Astrocyte (in vitro differentiated cells and primary cell): ENCODE measurements at regions not wholly inside any gene's neighbourhood (a gene's known extent, or its start where the extent isn't known, plus 50 kb on each side); places are given as distances from the start of the nearest gene placed in this dataset.

ENCODE experiments used
- EZH2 ChIP-seq: IDR thresholded peaks from 2 replicates; pipeline ENCODE4 v1.6.1; 2012; ENCODE audit warnings: mild to moderate bottlenecking, low read length, inconsistent platforms; ENCODE audit not compliant: insufficient read depth
- TF ChIP-seq, protein P1 (sequence below): IDR thresholded peaks from 2 replicates; pipeline ENCODE4 v1.5.1; 2011; ENCODE audit warnings: low read depth, mild to moderate bottlenecking, inconsistent platforms, low read length, moderate library complexity; ENCODE audit not compliant: insufficient read depth

DNA sequence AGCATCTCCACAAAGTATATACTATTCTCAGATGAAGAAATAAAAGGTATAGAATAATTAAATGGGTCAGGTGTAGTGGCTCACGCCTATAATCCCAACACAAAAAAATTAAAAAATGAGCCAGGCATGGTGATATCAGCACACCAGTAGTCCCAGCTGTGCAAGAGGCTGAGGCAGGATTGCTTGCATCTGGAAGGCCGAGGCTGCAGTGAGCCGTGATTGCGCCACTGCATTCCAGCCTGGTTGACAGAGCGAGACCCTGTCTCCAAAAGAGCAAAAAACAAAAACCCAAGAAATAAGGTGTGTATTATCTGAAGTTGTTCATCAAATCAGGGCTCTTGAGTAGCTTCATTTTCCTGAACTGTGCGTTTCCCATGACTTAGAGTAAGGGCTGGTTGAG lies 83.2 kb upstream of the MYO10 start:
- TF ChIP-seq EZH2: no peak
- TF ChIP-seq, protein P1, sequence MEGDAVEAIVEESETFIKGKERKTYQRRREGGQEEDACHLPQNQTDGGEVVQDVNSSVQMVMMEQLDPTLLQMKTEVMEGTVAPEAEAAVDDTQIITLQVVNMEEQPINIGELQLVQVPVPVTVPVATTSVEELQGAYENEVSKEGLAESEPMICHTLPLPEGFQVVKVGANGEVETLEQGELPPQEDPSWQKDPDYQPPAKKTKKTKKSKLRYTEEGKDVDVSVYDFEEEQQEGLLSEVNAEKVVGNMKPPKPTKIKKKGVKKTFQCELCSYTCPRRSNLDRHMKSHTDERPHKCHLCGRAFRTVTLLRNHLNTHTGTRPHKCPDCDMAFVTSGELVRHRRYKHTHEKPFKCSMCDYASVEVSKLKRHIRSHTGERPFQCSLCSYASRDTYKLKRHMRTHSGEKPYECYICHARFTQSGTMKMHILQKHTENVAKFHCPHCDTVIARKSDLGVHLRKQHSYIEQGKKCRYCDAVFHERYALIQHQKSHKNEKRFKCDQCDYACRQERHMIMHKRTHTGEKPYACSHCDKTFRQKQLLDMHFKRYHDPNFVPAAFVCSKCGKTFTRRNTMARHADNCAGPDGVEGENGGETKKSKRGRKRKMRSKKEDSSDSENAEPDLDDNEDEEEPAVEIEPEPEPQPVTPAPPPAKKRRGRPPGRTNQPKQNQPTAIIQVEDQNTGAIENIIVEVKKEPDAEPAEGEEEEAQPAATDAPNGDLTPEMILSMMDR: no peak
